SK-N-MC (cell line): ENCODE measurements at regions not wholly inside any gene's neighbourhood (a gene's known extent, or its start where the extent isn't known, plus 50 kb on each side); places are given as distances from the start of the nearest gene placed in this dataset.
"Not testable (repeated sequence)": the region's sequence is repeated elsewhere in the genome, so short reads cannot be mapped to it uniquely, and the experiment has no call there.

ENCODE experiments used
- DNase-seq: peaks from one replicate; pipeline ENCODE4 v3.0.0-alpha.2; 2011; ENCODE audit warnings: low read depth, low spot score
- H3K27ac ChIP-seq: fragments of 200-600 bp; sonication (generic); 2 replicates; pipeline ENCODE4 v1.5.1; 2016; ENCODE audit warnings: mixed run types
- H3K36me3 ChIP-seq: fragments of 200-600 bp; sonication (generic); 2 replicates; pipeline ENCODE4 v1.6.1; 2017; ENCODE audit warnings: antibody characterized with exemption, low read length, mixed read lengths; ENCODE audit not compliant: insufficient read depth
- H3K4me3 ChIP-seq: fragments of 200-600 bp; sonication (generic); 2 replicates; pipeline ENCODE4 v1.5.1; 2016
- H3K9ac ChIP-seq: fragments of 200-600 bp; sonication (generic); 2 replicates; pipeline ENCODE4 v1.8.0; 2017; ENCODE audit warnings: mixed run types, mixed read lengths; ENCODE audit not compliant: insufficient read length
- H3K9me3 ChIP-seq: fragments of 200-600 bp; sonication (generic); 2 replicates; pipeline ENCODE4 v1.6.1; 2017; ENCODE audit warnings: low read depth, mild to moderate bottlenecking, antibody characterized with exemption, low read length, moderate library complexity, mixed read lengths
- EZH2 ChIP-seq: fragments of 200-600 bp; sonication (generic); IDR thresholded peaks from one replicate; pipeline ENCODE4 v1.6.1; 2017; ENCODE audit warnings: antibody characterized with exemption
- FOXP2 ChIP-seq: optimal IDR thresholded peaks from 2 replicates; pipeline ENCODE3; 2011; ENCODE audit warnings: mild to moderate bottlenecking, moderate library complexity; ENCODE audit not compliant: insufficient read depth; ENCODE audit errors: extremely low read length, control extremely low read depth
- POLR2AphosphoS5 ChIP-seq: IDR thresholded peaks from 2 replicates; pipeline ENCODE4 v1.6.1; 2012; ENCODE audit warnings: mild to moderate bottlenecking, low read depth, low read length, borderline replicate concordance

DNA sequence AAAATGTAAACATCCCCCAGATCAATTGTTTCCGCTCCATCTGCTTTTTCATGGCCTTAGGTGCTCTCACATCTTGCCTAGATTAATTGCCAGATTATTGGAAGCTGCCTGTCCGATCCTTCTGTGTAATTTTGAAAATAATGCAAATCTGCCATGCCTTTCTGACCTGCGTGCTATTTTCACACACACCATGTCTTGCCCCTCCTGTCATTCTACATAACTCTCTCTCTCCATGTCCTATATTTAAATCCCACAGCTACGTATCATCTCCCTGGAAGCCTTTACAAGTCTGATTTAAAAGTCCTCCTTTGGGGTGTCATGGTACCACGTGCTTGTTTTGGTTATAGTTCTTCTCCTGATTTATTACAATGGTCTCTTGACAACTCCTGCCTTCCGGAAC, 247.6 kb upstream of the ELAVL2 start:
- no peak overlapping the region for H3K9ac ChIP-seq
- DNase-seq: no peak
- no peaks in the 10 kb centered on the region for H3K9me3 ChIP-seq
- H3K27ac ChIP-seq: no peak overlapping the region
- H3K4me3 ChIP-seq: no peak overlapping the region
- no peak for TF ChIP-seq FOXP2
- no peaks in the 10 kb centered on the region for H3K36me3 ChIP-seq

DNA sequence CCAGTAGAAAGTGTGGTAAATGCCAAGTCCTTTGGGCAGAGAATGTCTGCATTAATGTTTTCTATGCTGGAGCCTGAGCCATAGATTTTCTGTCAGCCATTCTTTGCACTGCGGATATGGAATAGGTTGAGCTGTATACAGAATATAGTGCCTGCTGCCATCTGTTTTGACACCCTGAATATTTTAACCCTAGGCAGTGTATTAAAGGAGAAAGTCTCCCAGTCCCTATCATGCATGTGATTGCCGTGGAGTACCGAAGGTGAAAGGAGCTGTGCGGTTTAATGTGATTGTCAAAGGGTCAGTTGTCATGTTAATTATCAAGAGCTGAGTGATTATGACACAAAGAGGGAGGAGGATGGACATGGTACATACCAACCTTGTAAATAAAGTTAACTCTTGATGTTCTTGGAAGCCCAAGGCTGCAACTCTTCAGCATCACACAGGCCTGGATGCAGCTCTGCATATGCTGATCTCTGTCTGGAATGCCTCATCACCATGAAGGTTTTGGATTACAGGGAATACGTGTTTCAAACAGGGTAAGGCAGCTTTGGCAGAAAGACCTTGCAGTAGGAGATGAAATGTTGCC, 247.1 kb upstream of the ELAVL2 start:
- H3K36me3 ChIP-seq: no peaks in the 10 kb centered on the region
- no peak overlapping the region for H3K4me3 ChIP-seq
- no peak for DNase-seq
- H3K9ac ChIP-seq: no peak overlapping the region
- H3K27ac ChIP-seq: no peak overlapping the region
- no peaks in the 10 kb centered on the region for H3K9me3 ChIP-seq
- TF ChIP-seq POLR2AphosphoS5 (no peak), EZH2 (no peak), FOXP2 (no peak)

DNA sequence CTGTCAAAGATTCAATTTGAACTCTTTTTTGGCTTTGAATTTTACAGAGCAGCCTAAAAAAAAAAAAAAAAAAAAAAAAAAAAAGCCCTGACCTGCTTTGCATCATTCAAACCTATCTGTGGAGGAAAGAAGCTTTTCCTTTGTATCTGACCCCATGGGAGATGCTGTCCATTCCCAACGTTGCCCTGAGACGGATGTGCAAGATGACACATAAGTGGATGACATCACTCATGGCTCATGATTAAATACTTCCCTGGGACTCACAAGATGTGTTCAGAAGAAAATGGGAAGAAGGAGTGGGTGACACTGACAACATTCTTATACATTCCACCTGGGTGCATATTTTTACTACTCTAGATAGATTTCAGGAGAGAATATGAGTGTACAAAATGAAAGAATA, 245.7 kb upstream of the ELAVL2 start:
- H3K36me3 ChIP-seq: no peaks in the 10 kb centered on the region
- H3K27ac ChIP-seq: no peak overlapping the region
- no peak overlapping the region for H3K9ac ChIP-seq
- no peaks in the 10 kb centered on the region for H3K9me3 ChIP-seq
- no peak for DNase-seq
- H3K4me3 ChIP-seq: no peak overlapping the region
- no peak for TF ChIP-seq FOXP2
- no peak for TF ChIP-seq EZH2
- TF ChIP-seq POLR2AphosphoS5: no peak

DNA sequence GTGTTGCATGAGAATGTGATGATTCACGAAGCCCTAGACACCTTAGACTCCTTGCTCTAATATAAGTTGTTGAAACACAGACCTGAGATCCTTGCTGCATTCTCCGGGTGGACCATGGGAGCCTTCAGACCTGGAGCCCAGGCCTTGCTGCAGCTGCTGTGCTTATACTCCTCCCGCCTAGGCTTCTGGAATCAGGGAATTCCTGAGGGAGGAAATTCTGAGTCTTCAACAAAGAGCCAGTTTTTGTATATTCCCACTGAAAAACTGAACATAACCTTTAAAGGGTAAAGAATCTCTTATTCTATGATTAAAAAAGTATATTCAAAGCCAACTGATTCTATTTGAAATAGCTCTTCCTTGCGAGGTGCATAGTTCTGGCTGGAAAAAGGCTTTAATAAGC, 245.1 kb upstream of the ELAVL2 start:
- H3K36me3 ChIP-seq: no peaks in the 10 kb centered on the region
- H3K4me3 ChIP-seq: no peak overlapping the region
- no peak overlapping the region for H3K27ac ChIP-seq
- H3K9ac ChIP-seq: no peak overlapping the region
- no peak for DNase-seq
- H3K9me3 ChIP-seq: no peaks in the 10 kb centered on the region
- TF ChIP-seq POLR2AphosphoS5 (no peak), EZH2 (no peak), FOXP2 (no peak)

DNA sequence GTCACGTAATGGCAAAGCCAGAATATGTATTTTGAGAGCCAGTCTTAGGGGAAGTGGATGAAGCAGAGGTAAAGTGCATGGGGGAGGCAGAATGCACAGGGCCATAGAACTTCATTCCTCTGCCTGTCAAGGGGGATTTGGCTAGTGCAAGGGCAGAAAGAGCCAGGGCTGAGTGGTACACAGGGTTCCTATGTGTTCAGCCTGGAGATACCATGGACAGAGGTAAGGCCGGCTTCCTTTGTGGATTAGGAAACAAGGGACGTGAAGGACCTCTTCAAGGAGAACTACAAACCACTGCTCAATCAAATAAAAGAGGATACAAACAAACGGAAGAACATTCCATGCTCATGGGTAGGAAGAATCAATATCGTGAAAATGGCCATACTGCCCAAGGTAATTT, 241.1 kb upstream of the ELAVL2 start:
- H3K9ac ChIP-seq, H3K4me3 ChIP-seq, DNase-seq, H3K27ac ChIP-seq, H3K36me3 ChIP-seq, H3K9me3 ChIP-seq: not testable (repeated sequence)

DNA sequence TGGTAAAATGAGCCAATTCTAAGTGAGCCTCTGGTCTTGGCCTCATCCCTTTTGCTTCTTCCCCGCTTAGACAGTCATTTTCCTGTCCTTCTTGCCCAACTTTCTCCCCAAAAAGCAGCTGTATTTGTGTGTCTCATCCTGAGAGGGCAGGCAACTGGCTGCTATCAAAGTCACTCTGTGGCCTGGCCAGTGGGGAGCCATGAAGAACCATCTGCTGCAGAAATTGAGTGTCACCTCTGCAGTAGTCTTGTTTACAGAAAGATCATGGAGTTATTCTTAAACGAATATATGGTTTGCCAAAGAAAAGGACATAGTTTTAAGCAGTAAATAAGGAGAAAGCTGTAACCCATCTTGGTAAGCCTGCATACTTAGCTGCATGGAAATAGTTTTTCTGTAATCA, 233.6 kb upstream of the ELAVL2 start:
- no peak for DNase-seq
- Histone ChIP-seq H3K9ac (no peak overlapping the region), H3K36me3 (no peaks in the 10 kb centered on the region), H3K4me3 (no peak overlapping the region), H3K9me3 (no peaks in the 10 kb centered on the region), H3K27ac (no peak overlapping the region)
- no peak for TF ChIP-seq EZH2
- no peak for TF ChIP-seq POLR2AphosphoS5
- no peak for TF ChIP-seq FOXP2

DNA sequence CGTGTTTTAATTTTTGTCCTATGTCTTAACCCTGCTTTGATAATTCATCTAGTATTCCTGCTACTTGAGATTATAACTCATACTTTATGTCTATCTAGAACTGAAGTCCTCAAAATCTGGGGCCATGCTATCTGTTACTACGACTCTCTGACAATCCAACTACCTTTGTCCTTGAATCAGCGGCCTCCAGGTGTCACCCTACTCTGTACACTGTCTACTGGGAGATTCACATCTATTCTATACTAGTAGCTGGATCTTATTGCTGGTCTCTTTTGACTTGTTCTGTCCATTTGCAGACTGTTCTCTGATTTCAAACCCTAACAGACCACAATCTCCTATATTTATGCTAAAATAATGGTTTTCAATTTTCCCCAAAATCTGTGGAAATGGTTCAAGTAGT, 225.5 kb upstream of the ELAVL2 start:
- H3K9ac ChIP-seq: no peak overlapping the region
- H3K27ac ChIP-seq: no peak overlapping the region
- H3K36me3 ChIP-seq: no peaks in the 10 kb centered on the region
- TF ChIP-seq EZH2 (no peak), POLR2AphosphoS5 (no peak), FOXP2 (no peak)
- H3K9me3 ChIP-seq: no peaks in the 10 kb centered on the region
- DNase-seq: no peak
- H3K4me3 ChIP-seq: no peak overlapping the region

DNA sequence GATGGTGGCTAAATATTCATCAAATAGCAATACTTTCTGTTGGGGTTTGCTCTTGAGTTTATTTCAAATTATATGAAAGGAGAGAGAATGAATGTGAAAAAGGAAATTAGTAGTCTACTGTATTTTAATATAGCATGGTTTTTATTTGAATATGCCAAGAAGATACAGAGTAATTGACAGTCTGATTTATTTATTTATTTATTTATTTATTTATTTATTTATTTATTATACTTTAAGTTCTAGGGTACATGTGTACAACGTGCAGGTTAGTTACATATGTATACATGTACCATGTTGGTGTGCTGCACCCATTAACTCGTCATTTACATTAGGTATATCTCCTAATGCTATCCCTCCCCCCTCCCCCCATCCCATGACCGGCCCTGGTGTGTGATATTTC, 224.2 kb upstream of the ELAVL2 start:
- H3K9me3 ChIP-seq, H3K36me3 ChIP-seq, H3K9ac ChIP-seq, H3K27ac ChIP-seq, H3K4me3 ChIP-seq, DNase-seq: not testable (repeated sequence)

DNA sequence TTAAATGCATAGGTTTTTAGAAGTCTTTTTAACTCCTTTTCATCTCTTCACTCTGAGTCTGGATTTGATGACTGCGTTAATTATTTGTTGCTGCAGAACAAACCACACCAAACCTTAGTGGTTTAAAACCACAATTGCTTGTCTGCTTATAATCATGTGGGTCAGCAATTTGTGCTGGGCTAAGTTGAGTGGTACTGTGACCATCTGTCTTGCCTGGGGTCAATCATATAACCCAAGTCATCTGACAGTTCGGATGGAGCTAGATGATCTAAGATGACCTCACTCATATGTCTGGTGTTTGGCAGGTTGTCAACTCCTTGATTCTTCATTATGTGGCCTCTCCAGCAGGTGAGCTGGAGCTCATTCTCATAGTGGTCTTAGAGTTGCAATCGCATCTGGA, 219.1 kb upstream of the ELAVL2 start:
- TF ChIP-seq POLR2AphosphoS5: no peak
- TF ChIP-seq FOXP2: no peak
- no peak for TF ChIP-seq EZH2
- DNase-seq: no peak
- Histone ChIP-seq H3K36me3 (no peaks in the 10 kb centered on the region), H3K9ac (no peak overlapping the region), H3K9me3 (no peaks in the 10 kb centered on the region), H3K27ac (no peak overlapping the region), H3K4me3 (no peak overlapping the region)

DNA sequence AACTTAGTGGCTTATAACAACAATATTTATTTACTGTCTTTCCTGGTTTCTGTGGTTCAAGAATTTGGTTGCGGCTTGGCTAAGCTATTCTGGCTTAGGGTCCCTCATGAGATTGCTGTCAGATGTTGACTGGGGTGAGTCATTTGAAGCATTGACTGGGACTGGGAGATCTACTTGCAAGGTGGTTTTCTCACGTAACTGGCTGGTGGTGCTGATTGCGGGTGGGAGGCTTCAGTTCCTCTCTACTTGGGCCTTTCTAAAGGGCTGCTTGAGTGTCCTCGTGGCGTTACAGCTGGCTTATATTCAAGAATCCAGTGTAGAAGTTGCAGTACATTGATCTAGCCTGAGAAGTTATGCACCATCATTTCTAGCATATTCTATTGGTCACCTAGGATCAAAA, 218.5 kb upstream of the ELAVL2 start:
- H3K9me3 ChIP-seq: no peaks in the 10 kb centered on the region

More for the DNA sequence above, 218.5 kb upstream of the ELAVL2 start:
- no peak for TF ChIP-seq FOXP2
- no peak for TF ChIP-seq EZH2
- no peak for TF ChIP-seq POLR2AphosphoS5
- Histone ChIP-seq H3K4me3 (no peak overlapping the region), H3K36me3 (no peaks in the 10 kb centered on the region), H3K27ac (no peak overlapping the region), H3K9ac (no peak overlapping the region)
- no peak for DNase-seq
